Transverse colon (tissue), 4 donors: ENCODE measurements at regions not wholly inside any gene's neighbourhood (a gene's known extent, or its start where the extent isn't known, plus 50 kb on each side); places are given as distances from the start of the nearest gene placed in this dataset.

Source experiments
- DNase-seq: peaks from one replicate; pipeline ENCODE4 v3.0.0-alpha.2; 2019
- H3K27ac ChIP-seq, 4 donors: fragments of 200-600 bp; sonication (generic); 2 replicates each; pipeline ENCODE4 v1.5.1; 2016 to 2018; ENCODE audit warnings: inconsistent platforms in 4 of 4
- H3K27me3 ChIP-seq: fragments of 200-600 bp; sonication (generic); 2 replicates; pipeline ENCODE4 v1.5.1; 2017; ENCODE audit warnings: inconsistent platforms
- H3K36me3 ChIP-seq, 4 donors: fragments of 200-600 bp; sonication (generic); 2 replicates each; pipeline ENCODE4 v1.5.1; 2017 to 2019; ENCODE audit warnings: inconsistent platforms in 4 of 4
- H3K4me1 ChIP-seq, 4 donors: fragments of 200-600 bp; sonication (generic); 2 replicates each; pipeline ENCODE4 v1.5.1; 2017 to 2020; ENCODE audit warnings: inconsistent platforms in 4 of 4
- H3K4me3 ChIP-seq, 4 donors: fragments of 200-600 bp; sonication (generic); 1 replicate in 1 of 4; 2 replicates in 3 of 4; pipeline versions ENCODE4 v1.5.1 to v1.6.1; 2017 to 2019; ENCODE audit warnings: inconsistent platforms in 4 of 4
- H3K9me3 ChIP-seq, 2 donors: fragments of 200-600 bp; sonication (generic); 2 replicates each; pipeline ENCODE4 v1.5.1; 2017 to 2019; ENCODE audit warnings: inconsistent platforms in 2 of 2
- CTCF ChIP-seq, 5 experiments: fragments of 200-600 bp in 3 of 5; fragments of 450-650 bp in 2 of 5; sonication (generic) in 3 of 5; IDR thresholded peaks; 1 replicate in 2 of 5; 2 replicates in 3 of 5; pipeline ENCODE4 v1.5.1; 2016 to 2017; ENCODE audit warnings: antibody characterized with exemption in 5 of 5, inconsistent platforms in 3 of 5, mild to moderate bottlenecking in 2 of 5, moderate library complexity in 1 of 5
- EP300 ChIP-seq: sonication (generic); formaldehyde crosslinking; IDR thresholded peaks from one replicate; pipeline ENCODE4 v1.6.1; 2017; ENCODE audit warnings: antibody characterized with exemption, low read depth
- POLR2A ChIP-seq: fragments of 450-650 bp; IDR thresholded peaks from one replicate; pipeline ENCODE4 v1.6.1; 2016; ENCODE audit warnings: antibody characterized with exemption, mild to moderate bottlenecking, moderate library complexity
- POLR2AphosphoS5 ChIP-seq, 3 donors: sonication (generic); formaldehyde crosslinking; IDR thresholded peaks; one replicate each; pipeline ENCODE4 v1.6.1; 2016; ENCODE audit warnings: antibody characterized with exemption in 3 of 3
- WGBS, 2 donors: methylation state at CpG; one replicate each; pipeline ENCODE4 v1.1.5; 2018; ENCODE audit warnings: low coverage in 1 of 2; 5-methylcytosine and 5-hydroxymethylcytosine counted together
- in situ Hi-C, 4 donors: fragments of 200-750 bp; cut with MboI; loops; one replicate each; pipeline versions ENCODE4 v1.15.0 to v1.15.1; 2017; ENCODE audit warnings: low sequenced_read_pairs in 3 of 4, low pct_ligation_motif_present in 1 of 4, low pct_unique_long_range_greater_than_20kb in 1 of 4
- intact Hi-C: fragments of 100-400 bp; cut with DNase I; formaldehyde crosslinking; loops from one replicate; pipeline ENCODE4 v1.15.1; 2023; ENCODE audit warnings: low total_unique reads

GRCh38 chr2:509888-510287, 167.3 kb downstream of the TMEM18 start:
- H3K27ac ChIP-seq, result no peak overlapping the region
- no peaks in the 10 kb centered on the region for H3K4me1 ChIP-seq
- intact Hi-C loops, result no loop called here
- DNase-seq, result no peak
- no peaks in the 10 kb centered on the region for H3K36me3 ChIP-seq
- WGBS, 2 donors, result 68% methylated on average over 4 of the region's 4 CpGs; no CpG with 5 or more reads in 1 of the 2 donors
- no peaks in the 10 kb centered on the region for H3K27me3 ChIP-seq
- in situ Hi-C loops, result no loop called here
- H3K4me3 ChIP-seq, result no peak overlapping the region
- H3K9me3 ChIP-seq, result no peaks in the 10 kb centered on the region
- TF ChIP-seq CTCF (IDR thresholded peaks at IDR 0.05) (no peak), EP300 (no peak), POLR2AphosphoS5 (IDR thresholded peaks at IDR 0.05) (no peak), POLR2A (no peak)

- Histone ChIP-seq H3K27me3 (no peaks in the 10 kb centered on the region), H3K9me3 (no peaks in the 10 kb centered on the region), H3K4me3 (no peak overlapping the region), H3K27ac (no peak overlapping the region), H3K4me1 (no peaks in the 10 kb centered on the region), H3K36me3 (no peaks in the 10 kb centered on the region)
- no peak for DNase-seq
- intact Hi-C loops (no loop called here), in situ Hi-C loops (no loop called here)
- TF ChIP-seq EP300 (no peak), CTCF (IDR thresholded peaks at IDR 0.05) (no peak), POLR2A (no peak), POLR2AphosphoS5 (IDR thresholded peaks at IDR 0.05) (no peak)
- WGBS, 2 donors, result 78% methylated on average over 4 of the region's 4 CpGs; no CpG with 5 or more reads in 1 of the 2 donors
Measured at GRCh38 chr2:508121-508520, 169.1 kb downstream of the TMEM18 start.

- WGBS, 2 donors, result 89 to 90% methylated on average over 5 of the region's 5 CpGs
- H3K36me3 ChIP-seq, result no peaks in the 10 kb centered on the region
- no peak for DNase-seq
- H3K9me3 ChIP-seq, result no peaks in the 10 kb centered on the region
- no peak overlapping the region for H3K27ac ChIP-seq
- in situ Hi-C loops, result no loop called here
- no peaks in the 10 kb centered on the region for H3K4me1 ChIP-seq
- no peak overlapping the region for H3K4me3 ChIP-seq
- TF ChIP-seq POLR2A (no peak), POLR2AphosphoS5 (IDR thresholded peaks at IDR 0.05) (no peak), CTCF (IDR thresholded peaks at IDR 0.05) (no peak), EP300 (no peak)
- H3K27me3 ChIP-seq, result no peaks in the 10 kb centered on the region
- intact Hi-C loops, result no loop called here
Measured at GRCh38 chr2:506866-507265, 170.3 kb downstream of the TMEM18 start.

- no peak overlapping the region for H3K4me3 ChIP-seq
- intact Hi-C loops, result no loop called here
- H3K36me3 ChIP-seq, result no peaks in the 10 kb centered on the region
- H3K4me1 ChIP-seq, result no peaks in the 10 kb centered on the region
- TF ChIP-seq EP300 (no peak), CTCF (IDR thresholded peaks at IDR 0.05) (no peak)
- no peaks in the 10 kb centered on the region for H3K9me3 ChIP-seq
- WGBS, 2 donors, result 69 to 75% methylated on average over 6 of the region's 6 CpGs
- no peaks in the 10 kb centered on the region for H3K27me3 ChIP-seq
- in situ Hi-C loops, result no loop called here
- H3K27ac ChIP-seq, result no peak overlapping the region
- no peak for DNase-seq
Measured at GRCh38 chr2:506451-506850, 170.8 kb downstream of the TMEM18 start.
